Tibial nerve (tissue), 4 donors: ENCODE measurements at regions not wholly inside any gene's neighbourhood (a gene's known extent, or its start where the extent isn't known, plus 50 kb on each side); places are given as distances from the start of the nearest gene placed in this dataset.

Source experiments
- DNase-seq, 2 donors: peaks; one replicate each; pipeline ENCODE4 v3.0.0-alpha.2; 2019; ENCODE audit warnings: low spot score in 2 of 2
- H3K27ac ChIP-seq, 4 donors: fragments of 200-600 bp; sonication (generic) in 3 of 4; one replicate each; pipeline ENCODE4 v1.5.1; 2017 to 2019; ENCODE audit warnings: mild to moderate bottlenecking in 1 of 4
- H3K27me3 ChIP-seq, 2 donors: fragments of 200-600 bp; sonication (generic) in 1 of 2; one replicate each; pipeline versions ENCODE4 v1.5.1 to v1.6.0; 2017 to 2019
- H3K36me3 ChIP-seq, 3 donors: fragments of 200-600 bp; sonication (generic); one replicate each; pipeline ENCODE4 v1.5.1; 2018 to 2019
- H3K4me1 ChIP-seq, 4 donors: fragments of 200-600 bp; sonication (generic) in 3 of 4; one replicate each; pipeline ENCODE4 v1.5.1; 2017 to 2019
- H3K4me3 ChIP-seq, 4 donors: fragments of 200-600 bp; sonication (generic) in 3 of 4; one replicate each; pipeline ENCODE4 v1.5.1; 2017 to 2019; ENCODE audit warnings: mild to moderate bottlenecking in 1 of 4, moderate library complexity in 1 of 4
- H3K9me3 ChIP-seq, 4 donors: fragments of 200-600 bp; sonication (generic) in 3 of 4; one replicate each; pipeline ENCODE4 v1.5.1; 2017 to 2019
- EP300 ChIP-seq, 2 donors: sonication (generic); formaldehyde crosslinking; IDR thresholded peaks; one replicate each; pipeline ENCODE4 v1.6.1; 2017; ENCODE audit warnings: antibody characterized with exemption in 2 of 2, mild to moderate bottlenecking in 1 of 2
- POLR2A ChIP-seq, 2 donors: fragments of 450-650 bp; IDR thresholded peaks; one replicate each; pipeline ENCODE4 v1.6.1; 2017; ENCODE audit warnings: antibody characterized with exemption in 2 of 2, mild to moderate bottlenecking in 2 of 2, moderate library complexity in 2 of 2
- WGBS, 2 donors: methylation state at CpG; one replicate each; pipeline ENCODE4 v1.1.5; 2018; 5-methylcytosine and 5-hydroxymethylcytosine counted together
- TF ChIP-seq, protein P1 (sequence below), 5 experiments: fragments of 200-600 bp in 3 of 5; fragments of 450-650 bp in 2 of 5; sonication (generic) in 3 of 5; IDR thresholded peaks; one replicate each; pipeline ENCODE4 v1.5.1; 2016 to 2019; ENCODE audit warnings: antibody characterized with exemption in 5 of 5, mild to moderate bottlenecking in 3 of 5, moderate library complexity in 2 of 5

- 90 to 95% methylated on average over 3 of the region's 3 CpGs for whole genome bisulfite sequencing, 2 donors
- no peak for TF ChIP-seq POLR2A (IDR thresholded peaks at IDR 0.05)
- TF ChIP-seq, protein P1, sequence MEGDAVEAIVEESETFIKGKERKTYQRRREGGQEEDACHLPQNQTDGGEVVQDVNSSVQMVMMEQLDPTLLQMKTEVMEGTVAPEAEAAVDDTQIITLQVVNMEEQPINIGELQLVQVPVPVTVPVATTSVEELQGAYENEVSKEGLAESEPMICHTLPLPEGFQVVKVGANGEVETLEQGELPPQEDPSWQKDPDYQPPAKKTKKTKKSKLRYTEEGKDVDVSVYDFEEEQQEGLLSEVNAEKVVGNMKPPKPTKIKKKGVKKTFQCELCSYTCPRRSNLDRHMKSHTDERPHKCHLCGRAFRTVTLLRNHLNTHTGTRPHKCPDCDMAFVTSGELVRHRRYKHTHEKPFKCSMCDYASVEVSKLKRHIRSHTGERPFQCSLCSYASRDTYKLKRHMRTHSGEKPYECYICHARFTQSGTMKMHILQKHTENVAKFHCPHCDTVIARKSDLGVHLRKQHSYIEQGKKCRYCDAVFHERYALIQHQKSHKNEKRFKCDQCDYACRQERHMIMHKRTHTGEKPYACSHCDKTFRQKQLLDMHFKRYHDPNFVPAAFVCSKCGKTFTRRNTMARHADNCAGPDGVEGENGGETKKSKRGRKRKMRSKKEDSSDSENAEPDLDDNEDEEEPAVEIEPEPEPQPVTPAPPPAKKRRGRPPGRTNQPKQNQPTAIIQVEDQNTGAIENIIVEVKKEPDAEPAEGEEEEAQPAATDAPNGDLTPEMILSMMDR (IDR thresholded peaks at IDR 0.05), result no peak
- no peak for DNase-seq
- H3K4me1 ChIP-seq, result no peaks in the 10 kb centered on the region
- H3K27ac ChIP-seq, result no peak overlapping the region
- no peaks in the 10 kb centered on the region for H3K36me3 ChIP-seq
- H3K27me3 ChIP-seq, result no peaks in the 10 kb centered on the region
- no peaks in the 10 kb centered on the region for H3K9me3 ChIP-seq
- no peak overlapping the region for H3K4me3 ChIP-seq
These were observed 460.8 kb downstream of the ENC1 start for GRCh38 chr5:74179701-74180100.

GRCh38 chr5:74179179-74179578 lies 461.3 kb downstream of the ENC1 start:
- DNase-seq, result no peak
- Histone ChIP-seq H3K4me3 (no peak overlapping the region), H3K9me3 (no peaks in the 10 kb centered on the region), H3K36me3 (no peaks in the 10 kb centered on the region), H3K4me1 (no peaks in the 10 kb centered on the region), H3K27ac (no peak overlapping the region), H3K27me3 (no peaks in the 10 kb centered on the region)
- TF ChIP-seq EP300 (IDR thresholded peaks at IDR 0.05) (no peak), POLR2A (IDR thresholded peaks at IDR 0.05) (no peak)
- TF ChIP-seq, protein P1 (IDR thresholded peaks at IDR 0.05), result no peak
- WGBS, 2 donors, result 88 to 97% methylated on average over 2 of the region's 2 CpGs

- Histone ChIP-seq H3K27me3 (no peaks in the 10 kb centered on the region), H3K9me3 (no peaks in the 10 kb centered on the region), H3K27ac (no peak overlapping the region), H3K4me3 (no peak overlapping the region), H3K36me3 (no peaks in the 10 kb centered on the region), H3K4me1 (no peaks in the 10 kb centered on the region)
- TF ChIP-seq POLR2A (IDR thresholded peaks at IDR 0.05) (no peak), EP300 (IDR thresholded peaks at IDR 0.05) (no peak)
- TF ChIP-seq, protein P1 (IDR thresholded peaks at IDR 0.05), result no peak
- 77 to 88% methylated on average over 3 of the region's 3 CpGs for WGBS, 2 donors
- no peak for DNase-seq
These were observed 462.6 kb downstream of the ENC1 start for GRCh38 chr5:74177961-74178360.

DNA sequence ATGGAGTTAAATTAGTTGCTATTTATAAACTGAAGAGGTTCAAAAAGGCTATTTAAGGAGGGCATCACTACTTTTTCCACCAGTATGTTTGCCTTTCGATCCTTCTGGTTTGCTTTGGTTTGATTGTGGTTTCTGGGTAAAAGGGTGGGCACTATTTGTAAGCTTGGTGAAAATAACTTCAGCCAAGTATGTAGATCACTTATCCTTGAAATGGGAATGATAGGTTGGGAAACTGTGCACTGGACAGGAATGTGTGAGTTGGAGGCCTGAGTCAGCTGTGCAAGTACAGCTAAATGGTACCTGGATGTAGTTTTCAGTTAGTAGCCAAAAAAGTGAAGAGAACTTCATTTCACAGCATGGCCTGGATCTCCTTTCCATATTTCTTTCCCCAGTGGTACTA lies 466.2 kb downstream of the ENC1 start:
- WGBS, 2 donors, result 60 to 62% methylated on average over 1 of the region's 1 CpG
- TF ChIP-seq EP300 (IDR thresholded peaks at IDR 0.05) (no peak), POLR2A (IDR thresholded peaks at IDR 0.05) (no peak)
- TF ChIP-seq, protein P1 (IDR thresholded peaks at IDR 0.05), result no peak
- no peaks in the 10 kb centered on the region for H3K27me3 ChIP-seq

GRCh38 chr5:74173665-74174064 lies 466.9 kb downstream of the ENC1 start:
- WGBS, 2 donors, result 77 to 83% methylated on average over 7 of the region's 7 CpGs
- H3K27ac ChIP-seq, result no peak overlapping the region
- no peaks in the 10 kb centered on the region for H3K9me3 ChIP-seq
- no peak for DNase-seq
- H3K4me3 ChIP-seq, result no peak overlapping the region
- no peaks in the 10 kb centered on the region for H3K27me3 ChIP-seq
- no peaks in the 10 kb centered on the region for H3K36me3 ChIP-seq
- TF ChIP-seq, protein P1 (IDR thresholded peaks at IDR 0.05), result no peak
- TF ChIP-seq EP300 (IDR thresholded peaks at IDR 0.05), result no peak
- no peak for TF ChIP-seq POLR2A (IDR thresholded peaks at IDR 0.05)
- H3K4me1 ChIP-seq, result no peaks in the 10 kb centered on the region

More for the DNA sequence above, 466.2 kb downstream of the ENC1 start:
- Histone ChIP-seq H3K4me1 (no peaks in the 10 kb centered on the region), H3K9me3 (no peaks in the 10 kb centered on the region), H3K36me3 (no peaks in the 10 kb centered on the region), H3K27ac (no peak overlapping the region), H3K4me3 (no peak overlapping the region)
- DNase-seq, result no peak
